Ishikawa (cell line): ENCODE measurements at regions not wholly inside any gene's neighbourhood (a gene's known extent, or its start where the extent isn't known, plus 50 kb on each side); places are given as distances from the start of the nearest gene placed in this dataset.

Experiments
- CEBPB ChIP-seq: IDR thresholded peaks from 2 replicates; pipeline ENCODE4 v1.6.1; 2012
- CREB1 ChIP-seq: IDR thresholded peaks from 2 replicates; pipeline ENCODE4 v1.6.1; 2012; ENCODE audit warnings: low read depth
- EGR1 ChIP-seq: IDR thresholded peaks from 2 replicates; pipeline ENCODE4 v1.6.1; 2012
- EP300 ChIP-seq: IDR thresholded peaks from 2 replicates; pipeline ENCODE4 v1.6.1; 2012; ENCODE audit warnings: borderline replicate concordance
- FOXM1 ChIP-seq: IDR thresholded peaks from 2 replicates; pipeline ENCODE4 v1.6.1; 2012; ENCODE audit warnings: low read depth, borderline replicate concordance
- MAX ChIP-seq: IDR thresholded peaks from 2 replicates; pipeline ENCODE4 v1.6.1; 2012
- NFIC ChIP-seq: IDR thresholded peaks from 2 replicates; pipeline ENCODE4 v1.6.1; 2012
- RAD21 ChIP-seq: IDR thresholded peaks from 2 replicates; pipeline ENCODE4 v1.6.1; 2012; ENCODE audit warnings: low read depth
- TAF1 ChIP-seq: IDR thresholded peaks from 2 replicates; pipeline ENCODE4 v1.6.1; 2012; ENCODE audit warnings: low read depth, mild to moderate bottlenecking
- TCF12 ChIP-seq: IDR thresholded peaks from 2 replicates; pipeline ENCODE4 v1.6.1; 2012; ENCODE audit warnings: low read depth
- TEAD4 ChIP-seq: IDR thresholded peaks from 2 replicates; pipeline ENCODE4 v1.6.1; 2012
- USF1 ChIP-seq: IDR thresholded peaks from 2 replicates; pipeline ENCODE4 v1.6.1; 2012
- YY1 ChIP-seq: IDR thresholded peaks from 2 replicates; pipeline ENCODE4 v1.6.1; 2012; ENCODE audit warnings: low read depth
- ZBTB7A ChIP-seq: IDR thresholded peaks from 2 replicates; pipeline ENCODE4 v1.6.1; 2012; ENCODE audit warnings: low read depth
- TF ChIP-seq, protein P1 (sequence below): IDR thresholded peaks from 2 replicates; pipeline ENCODE4 v1.6.1; 2012; ENCODE audit warnings: low read depth, mild to moderate bottlenecking

DNA sequence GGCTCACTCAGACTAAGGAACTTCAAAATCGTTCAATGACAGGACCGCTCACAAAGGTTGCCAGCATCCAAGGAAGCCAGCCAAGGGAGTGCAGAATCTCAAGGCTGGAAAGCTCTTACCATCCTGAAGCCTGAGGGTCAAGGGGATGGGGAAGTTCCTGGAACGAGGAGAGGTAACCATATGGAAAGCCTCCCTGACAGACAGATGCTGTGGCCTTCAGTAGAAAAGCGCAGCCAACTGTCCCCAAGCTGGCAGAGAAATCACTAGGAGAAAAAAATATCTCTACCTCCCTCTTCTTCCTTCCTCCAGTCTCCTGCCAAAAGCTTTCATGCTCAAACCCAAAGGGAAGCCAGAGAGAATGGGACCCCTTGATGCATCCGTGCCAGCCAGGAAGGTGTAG is 90.5 kb upstream of the RANBP3L start:
- TF ChIP-seq CEBPB, result no peak
- no peak for TF ChIP-seq YY1
- no peak for TF ChIP-seq RAD21
- TF ChIP-seq USF1, result no peak
- TF ChIP-seq EP300, result no peak
- TF ChIP-seq TEAD4, result no peak
- TF ChIP-seq MAX, result no peak
- TF ChIP-seq TAF1, result no peak
- TF ChIP-seq EGR1, result no peak

- TF ChIP-seq TEAD4 (no peak), NFIC (no peak), YY1 (no peak), MAX (no peak), EP300 (no peak), TAF1 (no peak), TCF12 (no peak), RAD21 (no peak), EGR1 (no peak), ZBTB7A (no peak), CEBPB (no peak), CREB1 (no peak), FOXM1 (no peak), USF1 (no peak)
- TF ChIP-seq, protein P1, sequence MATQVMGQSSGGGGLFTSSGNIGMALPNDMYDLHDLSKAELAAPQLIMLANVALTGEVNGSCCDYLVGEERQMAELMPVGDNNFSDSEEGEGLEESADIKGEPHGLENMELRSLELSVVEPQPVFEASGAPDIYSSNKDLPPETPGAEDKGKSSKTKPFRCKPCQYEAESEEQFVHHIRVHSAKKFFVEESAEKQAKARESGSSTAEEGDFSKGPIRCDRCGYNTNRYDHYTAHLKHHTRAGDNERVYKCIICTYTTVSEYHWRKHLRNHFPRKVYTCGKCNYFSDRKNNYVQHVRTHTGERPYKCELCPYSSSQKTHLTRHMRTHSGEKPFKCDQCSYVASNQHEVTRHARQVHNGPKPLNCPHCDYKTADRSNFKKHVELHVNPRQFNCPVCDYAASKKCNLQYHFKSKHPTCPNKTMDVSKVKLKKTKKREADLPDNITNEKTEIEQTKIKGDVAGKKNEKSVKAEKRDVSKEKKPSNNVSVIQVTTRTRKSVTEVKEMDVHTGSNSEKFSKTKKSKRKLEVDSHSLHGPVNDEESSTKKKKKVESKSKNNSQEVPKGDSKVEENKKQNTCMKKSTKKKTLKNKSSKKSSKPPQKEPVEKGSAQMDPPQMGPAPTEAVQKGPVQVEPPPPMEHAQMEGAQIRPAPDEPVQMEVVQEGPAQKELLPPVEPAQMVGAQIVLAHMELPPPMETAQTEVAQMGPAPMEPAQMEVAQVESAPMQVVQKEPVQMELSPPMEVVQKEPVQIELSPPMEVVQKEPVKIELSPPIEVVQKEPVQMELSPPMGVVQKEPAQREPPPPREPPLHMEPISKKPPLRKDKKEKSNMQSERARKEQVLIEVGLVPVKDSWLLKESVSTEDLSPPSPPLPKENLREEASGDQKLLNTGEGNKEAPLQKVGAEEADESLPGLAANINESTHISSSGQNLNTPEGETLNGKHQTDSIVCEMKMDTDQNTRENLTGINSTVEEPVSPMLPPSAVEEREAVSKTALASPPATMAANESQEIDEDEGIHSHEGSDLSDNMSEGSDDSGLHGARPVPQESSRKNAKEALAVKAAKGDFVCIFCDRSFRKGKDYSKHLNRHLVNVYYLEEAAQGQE, result no peak
Observed at GRCh38 chr5:36392818-36393217, 91.1 kb upstream of the RANBP3L start.

- TF ChIP-seq ZBTB7A, result no peak
- no peak for TF ChIP-seq EGR1
- peak; percentile 63; the same call in 1 of the 2 replicates for TF ChIP-seq USF1
Observed at GRCh38 chr5:36393656-36394428, 92.1 kb upstream of the RANBP3L start.

DNA sequence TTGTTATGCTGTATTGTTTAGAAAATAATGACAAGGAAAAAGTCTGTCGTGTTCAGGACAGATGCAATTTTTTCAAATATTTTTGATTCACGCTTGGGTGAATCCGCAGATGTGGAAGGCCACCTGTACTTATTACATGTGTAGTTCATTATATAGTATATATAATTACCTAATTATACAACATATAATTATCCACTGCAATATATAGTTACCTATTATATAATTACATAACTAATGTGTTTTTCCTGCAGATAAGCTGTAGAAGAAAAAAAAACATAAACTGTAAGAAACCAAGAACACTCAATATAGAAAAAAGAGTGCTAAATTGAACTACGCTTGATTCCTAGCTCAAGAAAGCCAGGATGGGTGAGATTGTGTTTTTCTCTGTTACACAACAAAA is 93.6 kb upstream of the RANBP3L start:
- TF ChIP-seq EGR1 (no peak), TCF12 (no peak), TEAD4 (no peak), CEBPB (no peak), NFIC (no peak), EP300 (no peak), CREB1 (no peak), MAX (no peak), YY1 (no peak)

DNA sequence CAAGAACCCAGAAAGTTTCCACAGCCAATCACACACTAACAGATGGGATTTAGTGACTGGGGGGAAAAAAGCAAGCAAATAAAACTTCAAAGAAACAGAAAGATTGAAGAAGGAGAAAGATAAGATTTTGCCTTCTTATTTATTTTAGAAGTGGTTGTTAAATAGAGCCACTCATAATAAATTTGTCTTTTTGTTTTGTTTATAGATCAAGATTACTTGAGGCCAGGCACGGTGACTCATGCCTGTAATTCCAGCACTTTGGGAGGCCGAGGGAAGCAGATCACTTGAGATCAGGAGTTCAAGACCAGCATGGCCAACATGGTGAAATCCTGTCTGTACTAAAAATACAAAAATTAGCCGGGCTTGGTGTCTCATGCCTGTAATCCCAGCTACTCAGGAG is 94.9 kb upstream of the RANBP3L start:
- TF ChIP-seq TEAD4 (no peak), MAX (no peak), FOXM1 (no peak), EP300 (no peak), YY1 (no peak)
- TF ChIP-seq, protein P1, result no peak
